NB4 (cell line): ENCODE measurements at regions not wholly inside any gene's neighbourhood (a gene's known extent, or its start where the extent isn't known, plus 50 kb on each side); places are given as distances from the start of the nearest gene placed in this dataset.
"Not testable (repeated sequence)": the region's sequence is repeated elsewhere in the genome, so short reads cannot be mapped to it uniquely, and the experiment has no call there.

Experiments used
- DNase-seq: peaks from one replicate; pipeline ENCODE4 v3.0.0; 2010; ENCODE audit warnings: low read depth
- H3K4me3 ChIP-seq: one replicate; pipeline ENCODE4 v1.5.1; 2011; ENCODE audit warnings: mild to moderate bottlenecking, low read depth, low read length, moderate library complexity
- CTCF ChIP-seq: IDR thresholded peaks from one replicate; pipeline ENCODE4 v1.5.1; 2012; ENCODE audit warnings: low read depth, low read length
- MYC ChIP-seq: IDR thresholded peaks from 2 replicates; pipeline ENCODE4 v1.6.1; 2011; ENCODE audit warnings: low read depth, low read length
- POLR2A ChIP-seq: IDR thresholded peaks from 2 replicates; pipeline ENCODE4 v1.6.1; 2011; ENCODE audit warnings: mild to moderate bottlenecking; ENCODE audit not compliant: insufficient read length; ENCODE audit errors: extremely low read depth
- TF ChIP-seq, protein P1 (sequence below): IDR thresholded peaks from 2 replicates; pipeline ENCODE4 v1.6.1; 2011; ENCODE audit warnings: low read depth, low read length

GRCh38 chr2:204156456-204156855 is 219.9 kb downstream of the ICOS start:
- H3K4me3 ChIP-seq = no peak overlapping the region
- DNase-seq = no peak
- TF ChIP-seq, protein P1, sequence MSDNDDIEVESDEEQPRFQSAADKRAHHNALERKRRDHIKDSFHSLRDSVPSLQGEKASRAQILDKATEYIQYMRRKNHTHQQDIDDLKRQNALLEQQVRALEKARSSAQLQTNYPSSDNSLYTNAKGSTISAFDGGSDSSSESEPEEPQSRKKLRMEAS = no peak
- TF ChIP-seq MYC (no peak), CTCF (no peak), POLR2A (no peak)

DNA sequence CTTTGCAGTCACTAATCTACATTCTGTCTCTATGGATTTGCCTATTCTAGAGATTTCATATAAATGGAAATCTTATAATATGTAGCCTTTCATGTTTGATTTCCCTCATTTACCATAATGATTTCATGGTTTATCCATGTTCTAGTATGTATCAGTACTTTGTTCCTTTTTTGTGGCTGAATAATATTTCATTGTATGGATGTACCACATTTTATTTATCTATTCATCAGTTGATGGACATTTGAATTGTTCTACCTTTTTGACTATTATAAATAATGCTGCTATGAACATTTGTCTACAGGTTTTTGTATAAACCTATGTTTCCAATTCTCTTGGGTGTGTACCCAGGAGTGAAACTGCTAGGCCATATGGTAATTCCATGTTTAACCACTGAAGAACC is 221.1 kb downstream of the ICOS start:
- no peak overlapping the region for H3K4me3 ChIP-seq
- TF ChIP-seq, protein P1 = no peak
- no peak for TF ChIP-seq MYC
- TF ChIP-seq CTCF = no peak
- no peak for TF ChIP-seq POLR2A
- DNase-seq = no peak

DNA sequence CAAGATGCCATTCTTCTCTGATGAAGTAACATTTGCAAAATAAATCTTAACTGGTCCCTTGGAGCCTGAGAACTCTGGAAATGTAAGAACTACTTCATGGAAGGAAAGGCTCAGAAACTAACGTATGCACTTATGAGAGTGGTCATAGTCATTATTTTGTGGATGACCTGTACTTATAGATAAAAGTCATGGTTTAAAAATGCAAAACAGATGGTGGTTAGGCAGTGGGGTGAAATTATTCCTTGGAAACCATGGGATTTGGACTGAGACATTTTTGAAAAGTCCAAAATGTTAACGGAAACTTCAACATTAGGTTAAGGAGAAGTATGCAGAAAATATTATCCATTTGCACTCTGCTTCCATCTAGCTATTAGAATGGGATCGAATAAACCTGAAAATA is 223.0 kb downstream of the ICOS start:
- no peak for DNase-seq
- TF ChIP-seq CTCF (no peak), POLR2A (no peak), MYC (no peak)
- TF ChIP-seq, protein P1 = no peak
- no peak overlapping the region for H3K4me3 ChIP-seq

GRCh38 chr2:204160989-204161388 is 224.4 kb downstream of the ICOS start:
- TF ChIP-seq MYC (no peak), CTCF (no peak), POLR2A (no peak)
- TF ChIP-seq, protein P1 = no peak
- no peak overlapping the region for H3K4me3 ChIP-seq
- no peak for DNase-seq

DNA sequence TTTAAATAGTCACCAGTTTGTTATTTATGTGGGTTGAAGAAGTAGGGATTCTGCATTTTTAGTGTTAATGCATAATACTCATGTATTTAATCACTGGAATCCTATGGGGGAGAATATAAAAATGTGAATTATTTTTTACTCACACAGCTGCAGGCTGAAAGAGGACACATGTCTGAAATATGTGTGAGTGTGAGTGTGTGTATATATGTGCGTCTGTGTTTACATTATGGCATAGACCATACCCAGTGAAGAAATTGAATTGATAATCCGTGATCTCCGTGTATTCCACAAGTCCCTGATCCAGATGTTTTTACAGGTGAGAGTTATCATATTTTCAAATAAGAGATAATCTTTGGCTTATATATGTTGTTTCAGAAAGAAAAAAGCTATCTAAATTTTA is 225.3 kb downstream of the ICOS start:
- no peak for TF ChIP-seq POLR2A
- TF ChIP-seq MYC = no peak
- no peak for TF ChIP-seq CTCF
- TF ChIP-seq, protein P1 = no peak
- no peak for DNase-seq
- no peak overlapping the region for H3K4me3 ChIP-seq

DNA sequence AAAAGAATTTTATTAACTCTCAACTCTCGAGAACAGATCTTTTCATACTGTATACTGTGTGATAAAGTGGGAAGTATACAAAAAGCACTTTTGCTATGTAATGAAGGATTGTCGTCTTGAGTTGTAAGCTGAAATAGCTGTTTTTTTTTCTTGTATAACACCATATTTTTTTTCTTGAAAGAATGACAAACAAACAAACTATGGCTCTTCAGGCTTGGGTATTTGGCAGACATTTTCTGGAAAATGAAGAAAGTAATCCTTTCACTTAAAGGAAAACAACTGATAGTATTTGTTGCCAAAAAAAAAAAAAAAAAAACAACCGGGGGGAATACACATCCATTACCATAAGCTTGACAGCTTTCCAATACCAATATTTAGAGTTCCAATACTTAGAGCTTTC is 230.4 kb downstream of the ICOS start:
- TF ChIP-seq, protein P1 = no peak
- no peak for TF ChIP-seq MYC
- no peak for TF ChIP-seq CTCF
- TF ChIP-seq POLR2A = no peak

DNA sequence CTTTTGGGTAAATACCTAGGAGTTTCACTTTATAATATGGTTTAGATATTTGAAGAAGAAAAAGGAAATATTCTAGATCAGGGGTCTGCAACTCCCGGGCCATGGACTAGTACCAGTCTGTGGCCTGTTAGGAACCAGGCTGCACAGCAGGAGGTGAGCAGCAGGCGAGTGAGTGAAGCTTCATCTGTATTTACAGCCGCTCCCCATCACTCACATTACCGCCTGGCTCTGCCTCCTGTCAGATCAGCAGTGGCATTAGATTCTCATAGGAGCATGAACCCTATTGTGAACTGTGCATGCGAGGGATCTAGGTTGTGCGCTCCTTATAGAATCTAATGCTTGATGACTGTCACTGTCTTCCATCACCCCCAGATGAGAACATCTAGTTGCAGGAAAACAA is 231.1 kb downstream of the ICOS start:
- not testable (repeated sequence) for H3K4me3 ChIP-seq, DNase-seq

More for the DNA sequence above, 230.4 kb downstream of the ICOS start:
- H3K4me3 ChIP-seq = no peak overlapping the region
- no peak for DNase-seq
